ENCODE measurements at regions not wholly inside any gene's neighbourhood (a gene's known extent, or its start where the extent isn't known, plus 50 kb on each side); places are given as distances from the start of the nearest gene placed in this dataset.

DNA sequence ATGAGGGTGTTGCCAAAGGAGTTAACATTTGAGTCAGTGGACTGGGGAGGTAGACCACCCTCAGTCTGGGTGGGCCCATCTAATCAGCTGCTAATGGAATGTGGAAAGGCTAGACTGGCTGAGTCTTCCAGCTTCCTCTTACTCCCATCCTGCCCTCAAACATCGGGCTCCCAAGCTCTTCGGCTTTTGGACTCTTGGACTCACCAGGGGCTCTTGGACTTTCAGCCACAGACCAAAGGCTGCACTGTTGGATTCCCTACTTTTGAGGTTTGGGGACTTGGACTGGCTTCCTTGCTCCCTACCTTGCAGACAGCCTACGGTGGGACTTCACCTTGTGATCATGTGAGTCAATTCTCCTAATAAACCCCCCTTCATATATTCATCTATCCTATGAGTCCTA, 276.6 kb upstream of the DIO3 start:
- no peak overlapping the region for H3K27ac ChIP-seq (ENCODE audit: low read length)
- no CpG with 5 or more reads among the region's 3 CpGs for WGBS (ENCODE audit: insufficient coverage, insufficient read length)
- DNase-seq (ENCODE audit: low read depth, low spot score), result no peak
- no peaks in the 10 kb centered on the region for H3K27me3 ChIP-seq (ENCODE audit: control insufficient read depth, insufficient read depth, low read length)
- no peaks in the 10 kb centered on the region for H3K36me3 ChIP-seq (ENCODE audit: control insufficient read depth, insufficient read depth, low read length)
- H3K9me3 ChIP-seq (ENCODE audit: control insufficient read depth, insufficient read depth, low read length), result no peaks in the 10 kb centered on the region
- H3K4me1 ChIP-seq (ENCODE audit: control insufficient read depth, insufficient read depth, low read length), result no peaks in the 10 kb centered on the region
- no peak overlapping the region for H3K4me3 ChIP-seq (ENCODE audit: low read length)

DNA sequence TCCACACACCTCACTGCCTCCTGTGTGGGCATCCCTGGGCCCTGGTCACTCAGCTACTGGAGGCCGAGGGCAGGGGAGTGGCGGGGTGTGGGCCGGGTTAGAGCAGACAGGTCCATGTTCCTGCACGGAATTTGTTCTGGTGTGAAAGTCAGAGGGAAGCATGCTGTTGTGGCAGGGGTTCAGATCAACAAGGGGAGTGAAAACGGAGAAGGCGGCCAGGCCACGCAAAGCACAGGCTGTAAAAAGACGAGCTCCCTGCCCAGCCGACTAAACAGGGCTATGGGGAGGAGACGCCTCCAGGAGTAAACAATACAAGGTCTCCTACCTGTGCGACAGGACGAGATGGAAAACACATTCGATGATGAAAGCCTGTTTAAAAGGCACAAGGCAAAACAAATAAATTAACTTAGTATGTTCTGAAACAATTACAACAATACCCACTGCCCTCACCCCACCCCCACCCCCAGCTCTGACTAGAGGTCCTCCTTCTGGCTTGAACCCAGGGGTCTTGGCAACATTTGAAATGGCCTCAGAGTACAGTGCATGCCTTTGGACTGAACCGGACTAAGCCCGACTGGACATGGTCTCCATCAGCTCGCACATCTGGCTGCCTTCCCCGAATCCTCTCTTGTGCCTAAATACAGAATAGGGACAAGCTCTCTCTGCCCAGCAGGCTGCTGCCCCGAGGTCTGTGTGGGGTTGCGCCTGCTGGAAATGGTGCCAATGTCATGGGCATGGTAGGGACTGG, 274.9 kb upstream of the DIO3 start:
- no peaks in the 10 kb centered on the region for H3K4me1 ChIP-seq (ENCODE audit: control insufficient read depth, insufficient read depth, low read length)
- no peak overlapping the region for H3K4me3 ChIP-seq (ENCODE audit: low read length)
- no peaks in the 10 kb centered on the region for H3K9me3 ChIP-seq (ENCODE audit: control insufficient read depth, insufficient read depth, low read length)
- H3K27ac ChIP-seq (ENCODE audit: low read length), result no peak overlapping the region
- no peak for DNase-seq (ENCODE audit: low read depth, low spot score)
- no peaks in the 10 kb centered on the region for H3K36me3 ChIP-seq (ENCODE audit: control insufficient read depth, insufficient read depth, low read length)
- no peaks in the 10 kb centered on the region for H3K27me3 ChIP-seq (ENCODE audit: control insufficient read depth, insufficient read depth, low read length)
- no CpG with 5 or more reads among the region's 19 CpGs for WGBS (ENCODE audit: insufficient coverage, insufficient read length)

DNA sequence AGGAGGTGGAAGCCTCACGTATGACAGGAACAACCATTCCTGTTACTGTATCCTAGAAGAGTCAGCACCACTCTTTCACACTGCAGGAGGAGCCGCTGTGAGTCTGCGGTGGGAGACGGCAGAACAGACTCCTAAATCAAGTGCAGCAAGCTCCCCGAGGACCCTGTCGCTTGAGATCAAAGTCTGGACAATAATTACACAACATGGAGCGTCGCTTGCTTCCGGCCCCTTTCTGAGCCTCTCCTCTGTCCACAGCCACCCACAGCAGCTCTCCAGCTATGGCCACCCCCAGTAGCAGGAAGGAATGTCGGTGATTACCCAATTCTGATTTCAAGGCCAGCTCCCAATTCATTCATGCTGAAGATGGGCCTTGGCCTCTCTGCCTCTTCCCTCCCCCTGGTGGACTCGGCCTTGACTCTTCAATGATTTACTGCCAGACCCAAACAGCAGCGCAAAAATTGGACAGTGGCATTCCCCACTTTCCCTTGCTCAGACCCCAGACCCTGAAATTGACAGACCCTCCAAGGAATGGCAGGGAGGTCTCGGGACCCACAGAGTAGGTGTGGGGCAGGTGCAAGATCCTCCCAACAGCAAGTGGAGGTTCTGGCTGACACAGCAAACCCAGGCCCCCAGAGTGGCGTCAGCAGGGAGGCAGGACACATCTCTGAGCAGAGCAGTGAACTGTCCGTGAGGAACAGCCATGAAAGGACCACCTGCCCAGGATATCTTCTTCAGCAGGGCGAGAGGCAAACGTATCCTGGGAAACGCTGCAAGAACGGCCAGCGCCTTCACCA, 272.7 kb upstream of the DIO3 start:
- no peak for DNase-seq (ENCODE audit: low read depth, low spot score)
- Histone ChIP-seq H3K9me3 (ENCODE audit: control insufficient read depth, insufficient read depth, low read length) (no peaks in the 10 kb centered on the region), H3K4me1 (ENCODE audit: control insufficient read depth, insufficient read depth, low read length) (no peaks in the 10 kb centered on the region), H3K36me3 (ENCODE audit: control insufficient read depth, insufficient read depth, low read length) (no peaks in the 10 kb centered on the region), H3K27me3 (ENCODE audit: control insufficient read depth, insufficient read depth, low read length) (no peaks in the 10 kb centered on the region), H3K4me3 (ENCODE audit: low read length) (no peak overlapping the region), H3K27ac (ENCODE audit: low read length) (no peak overlapping the region)
- WGBS (ENCODE audit: insufficient coverage, insufficient read length), result no CpG with 5 or more reads among the region's 20 CpGs

DNA sequence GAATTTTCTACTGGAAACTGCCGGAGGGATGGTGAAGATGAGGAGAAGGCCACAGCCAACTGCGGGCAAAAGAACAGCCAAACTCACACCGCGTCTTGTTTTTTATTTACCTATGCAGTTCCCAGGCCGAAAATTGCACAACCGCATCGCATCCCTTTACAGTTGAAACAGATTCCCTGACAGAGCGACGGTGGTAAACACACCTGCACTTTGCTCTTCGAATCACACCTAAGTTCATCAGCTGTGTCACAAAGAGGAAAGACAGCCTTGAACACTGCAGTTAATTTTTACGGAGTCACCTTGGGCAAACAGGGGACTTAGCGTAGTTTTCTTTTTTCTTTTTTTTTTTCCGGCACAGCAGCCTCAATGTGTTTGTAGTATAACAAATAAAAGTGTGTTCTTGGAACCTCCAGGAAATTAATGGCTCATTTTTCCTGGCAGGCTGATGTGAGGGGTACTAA, 272.0 kb upstream of the DIO3 start:
- DNase-seq (ENCODE audit: low read depth, low spot score), result no peak
- Histone ChIP-seq H3K27ac (ENCODE audit: low read length) (no peak overlapping the region), H3K4me1 (ENCODE audit: control insufficient read depth, insufficient read depth, low read length) (no peaks in the 10 kb centered on the region), H3K4me3 (ENCODE audit: low read length) (no peak overlapping the region), H3K27me3 (ENCODE audit: control insufficient read depth, insufficient read depth, low read length) (no peaks in the 10 kb centered on the region), H3K9me3 (ENCODE audit: control insufficient read depth, insufficient read depth, low read length) (no peaks in the 10 kb centered on the region), H3K36me3 (ENCODE audit: control insufficient read depth, insufficient read depth, low read length) (no peaks in the 10 kb centered on the region)
- whole genome bisulfite sequencing (ENCODE audit: insufficient coverage, insufficient read length), result no CpG with 5 or more reads among the region's 13 CpGs

DNA sequence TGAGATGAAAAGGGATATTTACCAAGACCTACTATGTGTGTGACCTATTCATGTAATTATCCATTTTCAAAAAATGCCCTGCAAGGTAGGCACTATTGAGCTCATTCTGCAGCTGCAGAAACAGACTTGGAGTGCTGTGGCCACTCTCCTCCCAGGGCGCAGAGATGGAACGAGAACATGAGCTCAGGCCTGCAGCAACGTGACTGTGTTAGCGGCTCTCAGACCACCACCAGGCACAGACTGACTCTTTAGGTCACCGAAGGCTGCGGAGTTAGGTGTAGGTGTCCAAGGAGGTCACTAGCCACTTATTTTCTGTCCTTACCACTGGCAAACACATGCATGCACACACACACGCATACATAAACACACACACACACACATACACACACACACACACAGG, 271.4 kb upstream of the DIO3 start:
- Histone ChIP-seq H3K9me3 (ENCODE audit: control insufficient read depth, insufficient read depth, low read length) (no peaks in the 10 kb centered on the region), H3K27me3 (ENCODE audit: control insufficient read depth, insufficient read depth, low read length) (no peaks in the 10 kb centered on the region), H3K27ac (ENCODE audit: low read length) (no peak overlapping the region), H3K4me3 (ENCODE audit: low read length) (no peak overlapping the region), H3K36me3 (ENCODE audit: control insufficient read depth, insufficient read depth, low read length) (no peaks in the 10 kb centered on the region), H3K4me1 (ENCODE audit: control insufficient read depth, insufficient read depth, low read length) (no peaks in the 10 kb centered on the region)
- WGBS (ENCODE audit: insufficient coverage, insufficient read length), result no CpG with 5 or more reads among the region's 7 CpGs
- no peak for DNase-seq (ENCODE audit: low read depth, low spot score)

DNA sequence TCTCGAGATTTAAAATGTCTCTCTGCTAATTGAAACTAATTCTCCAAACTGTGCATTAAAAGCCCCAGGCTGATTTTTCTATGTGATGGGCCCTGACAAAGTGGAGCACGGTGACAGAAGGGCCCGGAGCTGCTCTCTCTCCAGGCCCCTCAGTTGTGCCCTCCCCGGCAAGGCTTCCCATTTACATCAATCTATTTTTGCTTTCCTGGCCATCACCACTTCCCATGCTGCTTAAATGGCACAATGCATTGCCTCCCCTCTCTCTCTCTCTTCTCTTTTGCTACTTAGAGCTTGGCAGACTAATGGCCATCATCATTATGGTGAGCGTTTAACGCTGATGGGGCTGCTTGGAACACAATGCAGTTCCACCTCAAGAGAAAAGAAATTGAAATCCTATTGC, 270.7 kb upstream of the DIO3 start:
- Histone ChIP-seq H3K4me1 (ENCODE audit: control insufficient read depth, insufficient read depth, low read length) (no peaks in the 10 kb centered on the region), H3K27ac (ENCODE audit: low read length) (no peak overlapping the region), H3K9me3 (ENCODE audit: control insufficient read depth, insufficient read depth, low read length) (0 out of 2 replicates have a peak, but pooled peaks cover 1% of the 10 kb centered on the region), H3K27me3 (ENCODE audit: control insufficient read depth, insufficient read depth, low read length) (no peaks in the 10 kb centered on the region), H3K36me3 (ENCODE audit: control insufficient read depth, insufficient read depth, low read length) (no peaks in the 10 kb centered on the region), H3K4me3 (ENCODE audit: low read length) (no peak overlapping the region)
- no peak for DNase-seq (ENCODE audit: low read depth, low spot score)
- no CpG with 5 or more reads among the region's 6 CpGs for WGBS (ENCODE audit: insufficient coverage, insufficient read length)

DNA sequence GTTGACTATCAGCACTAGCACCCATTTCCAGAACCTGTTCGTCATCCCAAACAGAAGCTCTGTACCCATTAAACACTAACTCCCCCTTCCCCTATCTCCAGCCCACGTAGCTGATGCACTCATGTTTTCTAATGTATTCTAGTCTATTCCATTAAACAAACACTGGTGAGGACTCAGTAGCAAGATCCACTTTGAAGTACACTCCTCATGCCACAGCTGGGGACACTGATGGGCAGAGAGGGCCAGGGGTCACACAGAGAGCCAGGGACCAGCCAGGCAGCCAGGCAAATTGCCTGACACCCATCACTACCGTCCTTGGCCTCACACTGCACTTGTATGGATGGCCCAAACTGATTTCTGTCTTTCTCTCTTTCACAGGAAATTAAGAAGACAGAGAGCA, 269.9 kb upstream of the DIO3 start:
- Histone ChIP-seq H3K9me3 (ENCODE audit: control insufficient read depth, insufficient read depth, low read length) (0 out of 2 replicates have a peak, but pooled peaks cover 2% of the 10 kb centered on the region), H3K27me3 (ENCODE audit: control insufficient read depth, insufficient read depth, low read length) (no peaks in the 10 kb centered on the region), H3K36me3 (ENCODE audit: control insufficient read depth, insufficient read depth, low read length) (no peaks in the 10 kb centered on the region), H3K4me1 (ENCODE audit: control insufficient read depth, insufficient read depth, low read length) (no peaks in the 10 kb centered on the region), H3K4me3 (ENCODE audit: low read length) (no peak overlapping the region), H3K27ac (ENCODE audit: low read length) (no peak overlapping the region)
- no peak for DNase-seq (ENCODE audit: low read depth, low spot score)
- WGBS (ENCODE audit: insufficient coverage, insufficient read length), result no CpG with 5 or more reads among the region's 3 CpGs

DNA sequence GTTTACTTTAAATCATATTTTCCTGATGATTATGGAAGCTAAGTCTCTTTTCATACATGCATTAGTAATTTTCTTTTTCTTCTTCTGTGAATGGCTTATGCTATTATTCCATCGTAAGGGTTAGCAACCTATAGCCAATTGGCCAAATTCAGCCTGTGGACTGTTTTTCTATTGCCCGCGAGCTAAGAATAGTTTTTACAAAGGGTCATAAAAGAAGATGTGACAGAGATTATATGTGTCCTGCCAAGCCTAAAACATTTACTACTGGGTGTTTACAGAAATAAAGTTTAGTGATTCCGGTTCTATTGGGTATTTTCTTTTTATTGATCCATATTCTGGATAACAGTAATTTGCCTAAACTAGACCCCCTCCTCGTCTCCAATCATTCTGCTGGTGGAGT, 268.8 kb upstream of the DIO3 start:
- no peaks in the 10 kb centered on the region for H3K4me1 ChIP-seq (ENCODE audit: control insufficient read depth, insufficient read depth, low read length)
- WGBS (ENCODE audit: insufficient coverage, insufficient read length), result no CpG with 5 or more reads among the region's 5 CpGs
- 0 out of 2 replicates have a peak, but pooled peaks cover 2% of the 10 kb centered on the region for H3K9me3 ChIP-seq (ENCODE audit: control insufficient read depth, insufficient read depth, low read length)
- H3K36me3 ChIP-seq (ENCODE audit: control insufficient read depth, insufficient read depth, low read length), result no peaks in the 10 kb centered on the region
- no peak overlapping the region for H3K27ac ChIP-seq (ENCODE audit: low read length)
- no peak for DNase-seq (ENCODE audit: low read depth, low spot score)
- H3K4me3 ChIP-seq (ENCODE audit: low read length), result no peak overlapping the region
- H3K27me3 ChIP-seq (ENCODE audit: control insufficient read depth, insufficient read depth, low read length), result no peaks in the 10 kb centered on the region

DNA sequence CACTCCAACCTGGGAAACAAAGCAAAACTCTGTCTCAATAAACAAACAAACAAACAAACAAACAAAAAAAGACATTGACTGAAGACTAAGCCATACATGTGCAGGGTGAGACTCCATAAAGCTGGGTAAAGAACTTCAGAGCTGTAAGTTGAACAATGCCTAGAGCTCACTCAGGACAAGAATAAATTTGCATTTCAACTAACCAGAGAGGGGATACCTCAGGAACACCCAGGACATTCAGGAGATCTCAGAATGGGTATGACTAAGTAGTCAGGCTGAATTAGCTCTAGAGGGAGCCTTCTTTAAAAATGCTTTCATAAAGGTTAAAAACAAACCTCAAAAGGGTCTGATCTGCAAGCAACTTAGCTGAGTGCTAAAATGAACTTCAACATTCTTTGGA, 267.7 kb upstream of the DIO3 start:
- no peak for DNase-seq (ENCODE audit: low read depth, low spot score)
- 0 out of 2 replicates have a peak, but pooled peaks cover 2% of the 10 kb centered on the region for H3K9me3 ChIP-seq (ENCODE audit: control insufficient read depth, insufficient read depth, low read length)
- no peaks in the 10 kb centered on the region for H3K27me3 ChIP-seq (ENCODE audit: control insufficient read depth, insufficient read depth, low read length)
- H3K4me1 ChIP-seq (ENCODE audit: control insufficient read depth, insufficient read depth, low read length), result no peaks in the 10 kb centered on the region
- no peak overlapping the region for H3K27ac ChIP-seq (ENCODE audit: low read length)
- no peak overlapping the region for H3K4me3 ChIP-seq (ENCODE audit: low read length)
- no peaks in the 10 kb centered on the region for H3K36me3 ChIP-seq (ENCODE audit: control insufficient read depth, insufficient read depth, low read length)

DNA sequence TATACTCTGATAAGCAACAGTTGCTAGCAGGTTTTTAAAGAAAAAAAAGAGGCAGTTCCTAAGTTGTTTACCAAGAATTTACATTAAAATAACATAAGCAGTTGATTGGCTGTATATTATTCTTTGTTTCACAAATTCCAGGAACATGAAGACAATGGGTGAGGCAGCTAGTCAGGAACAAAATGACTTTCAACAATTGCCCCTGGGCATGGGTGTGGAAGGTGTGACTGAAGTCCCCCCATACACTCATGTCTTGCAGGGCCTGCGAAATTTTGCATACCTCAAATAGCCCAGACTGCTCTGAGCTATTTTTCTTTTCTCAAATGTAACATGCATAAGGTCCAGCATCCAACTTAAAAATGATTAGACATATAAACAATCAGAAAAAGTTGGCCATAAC, 267.2 kb upstream of the DIO3 start:
- no peak for DNase-seq (ENCODE audit: low read depth, low spot score)
- WGBS (ENCODE audit: insufficient coverage, insufficient read length), result no CpG with 5 or more reads among the region's 1 CpG
- Histone ChIP-seq H3K27ac (ENCODE audit: low read length) (no peak overlapping the region), H3K27me3 (ENCODE audit: control insufficient read depth, insufficient read depth, low read length) (no peaks in the 10 kb centered on the region), H3K36me3 (ENCODE audit: control insufficient read depth, insufficient read depth, low read length) (no peaks in the 10 kb centered on the region), H3K4me1 (ENCODE audit: control insufficient read depth, insufficient read depth, low read length) (no peaks in the 10 kb centered on the region), H3K4me3 (ENCODE audit: low read length) (no peak overlapping the region), H3K9me3 (ENCODE audit: control insufficient read depth, insufficient read depth, low read length) (0 out of 2 replicates have a peak, but pooled peaks cover 2% of the 10 kb centered on the region)
